Coronary artery (tissue), 2 donors: ENCODE measurements at regions not wholly inside any gene's neighbourhood (a gene's known extent, or its start where the extent isn't known, plus 50 kb on each side); places are given as distances from the start of the nearest gene placed in this dataset.

Source experiments
- DNase-seq: peaks from one replicate; pipeline ENCODE4 v3.0.0-alpha.2; 2017; ENCODE audit warnings: low spot score
- H3K27ac ChIP-seq, 2 donors: fragments of 200-600 bp; sonication (generic); one replicate each; pipeline ENCODE4 v1.5.1; 2016 to 2019
- H3K4me3 ChIP-seq: fragments of 200-600 bp; sonication (generic); 2 replicates; pipeline ENCODE4 v1.5.1; 2016; ENCODE audit warnings: mild to moderate bottlenecking, moderate library complexity
- TF ChIP-seq, protein P1 (sequence below): fragments of 200-600 bp; sonication (generic); IDR thresholded peaks from one replicate; pipeline ENCODE4 v1.5.1; 2019; ENCODE audit warnings: antibody characterized with exemption

- Histone ChIP-seq H3K27ac (no peak overlapping the region), H3K4me3 (no peak overlapping the region)
- TF ChIP-seq, protein P1, sequence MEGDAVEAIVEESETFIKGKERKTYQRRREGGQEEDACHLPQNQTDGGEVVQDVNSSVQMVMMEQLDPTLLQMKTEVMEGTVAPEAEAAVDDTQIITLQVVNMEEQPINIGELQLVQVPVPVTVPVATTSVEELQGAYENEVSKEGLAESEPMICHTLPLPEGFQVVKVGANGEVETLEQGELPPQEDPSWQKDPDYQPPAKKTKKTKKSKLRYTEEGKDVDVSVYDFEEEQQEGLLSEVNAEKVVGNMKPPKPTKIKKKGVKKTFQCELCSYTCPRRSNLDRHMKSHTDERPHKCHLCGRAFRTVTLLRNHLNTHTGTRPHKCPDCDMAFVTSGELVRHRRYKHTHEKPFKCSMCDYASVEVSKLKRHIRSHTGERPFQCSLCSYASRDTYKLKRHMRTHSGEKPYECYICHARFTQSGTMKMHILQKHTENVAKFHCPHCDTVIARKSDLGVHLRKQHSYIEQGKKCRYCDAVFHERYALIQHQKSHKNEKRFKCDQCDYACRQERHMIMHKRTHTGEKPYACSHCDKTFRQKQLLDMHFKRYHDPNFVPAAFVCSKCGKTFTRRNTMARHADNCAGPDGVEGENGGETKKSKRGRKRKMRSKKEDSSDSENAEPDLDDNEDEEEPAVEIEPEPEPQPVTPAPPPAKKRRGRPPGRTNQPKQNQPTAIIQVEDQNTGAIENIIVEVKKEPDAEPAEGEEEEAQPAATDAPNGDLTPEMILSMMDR, result no peak
- no peak for DNase-seq
These were observed 144.5 kb downstream of the SEC61B start for GRCh38 chr9:99366621-99367020.

DNA sequence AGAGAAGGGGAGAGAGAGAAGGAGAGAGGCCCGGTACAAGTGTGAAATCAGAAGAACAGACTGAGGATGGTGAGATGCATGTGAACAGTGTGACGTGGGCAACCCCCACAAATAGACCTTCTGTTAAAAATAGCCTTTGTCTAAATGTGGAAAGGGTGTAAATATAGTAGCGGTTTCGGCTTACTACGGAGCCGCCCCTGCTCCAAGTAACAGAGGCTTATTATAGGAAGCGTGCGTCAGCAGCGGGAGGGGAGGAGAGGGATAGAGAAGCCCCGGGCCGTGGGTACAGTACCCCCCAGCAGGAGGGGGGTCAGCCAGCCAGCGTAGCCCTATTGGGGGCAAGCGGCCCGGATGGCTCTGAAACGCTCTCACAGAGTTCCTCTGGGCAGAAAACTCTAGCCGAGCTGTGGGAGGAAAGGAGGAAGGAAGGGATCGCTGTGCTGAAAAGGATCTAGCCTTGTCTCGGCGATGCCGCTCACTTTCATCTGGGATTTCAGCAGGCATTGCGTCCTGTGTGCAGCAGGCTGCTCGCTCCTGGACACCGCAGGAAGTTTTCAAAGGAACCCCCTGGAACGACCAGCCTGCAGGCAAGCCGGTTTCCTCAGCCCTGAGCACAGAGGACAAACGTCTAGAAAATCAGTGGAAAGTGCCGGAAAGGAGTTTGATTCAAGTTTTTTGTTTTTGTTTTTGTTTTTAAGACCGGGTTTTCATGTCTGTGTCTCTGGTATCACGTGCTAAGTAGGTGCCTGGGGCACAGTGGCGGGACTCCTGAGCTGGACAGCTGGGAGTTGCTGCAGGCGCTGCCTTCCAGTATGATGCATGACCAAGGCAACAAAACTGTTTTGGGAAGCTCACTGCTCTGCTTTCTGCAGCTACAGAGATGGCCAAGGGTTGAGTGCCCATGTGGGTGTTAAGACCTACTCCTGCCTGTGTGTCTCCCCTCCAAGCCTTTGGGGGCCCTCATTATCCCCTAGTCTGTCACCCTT lies 146.6 kb downstream of the SEC61B start:
- H3K27ac ChIP-seq, result peak overlapping the region; percentile 72 to 84
- DNase-seq, result no peak
- H3K4me3 ChIP-seq, result peak overlapping the region; percentile 66
- TF ChIP-seq, protein P1, result no peak

- no peak overlapping the region for H3K4me3 ChIP-seq
- TF ChIP-seq, protein P1, result no peak
- no peak for DNase-seq
- no peak overlapping the region for H3K27ac ChIP-seq
These were observed 147.2 kb downstream of the SEC61B start for GRCh38 chr9:99369327-99369722.

GRCh38 chr9:99370376-99370775 lies 148.3 kb downstream of the SEC61B start:
- TF ChIP-seq, protein P1, result no peak
- Histone ChIP-seq H3K4me3 (no peak overlapping the region), H3K27ac (no peak overlapping the region)
- DNase-seq, result no peak

- Histone ChIP-seq H3K27ac (no peak overlapping the region), H3K4me3 (no peak overlapping the region)
- TF ChIP-seq, protein P1, result no peak
- DNase-seq, result no peak
These were observed 149.3 kb downstream of the SEC61B start for GRCh38 chr9:99371376-99371775.

GRCh38 chr9:99373912-99374311 lies 151.8 kb downstream of the SEC61B start:
- no peak overlapping the region for H3K4me3 ChIP-seq
- DNase-seq, result no peak
- TF ChIP-seq, protein P1, result no peak
- H3K27ac ChIP-seq, result no peak overlapping the region

DNA sequence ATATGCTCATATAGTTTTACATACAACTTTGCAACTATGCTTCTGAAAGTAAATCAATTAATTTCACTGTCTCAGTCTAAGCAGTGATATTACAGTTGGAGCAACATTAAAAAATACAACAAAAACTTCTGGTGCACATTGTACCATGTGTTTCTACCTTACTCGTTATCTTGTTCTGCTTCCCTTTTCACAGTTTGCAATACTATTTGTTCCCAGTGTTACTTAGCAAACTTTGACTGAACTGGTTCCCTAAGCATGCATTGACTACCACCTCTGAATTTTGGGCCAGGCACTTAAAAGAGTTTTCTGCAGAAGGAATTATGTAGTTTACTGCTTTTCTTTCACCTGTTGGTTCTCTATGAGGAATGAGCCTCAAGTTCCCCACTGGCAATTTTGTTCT lies 152.7 kb downstream of the SEC61B start:
- DNase-seq, result no peak
- no peak overlapping the region for H3K4me3 ChIP-seq
- TF ChIP-seq, protein P1, result no peak
- H3K27ac ChIP-seq, result no peak overlapping the region
